Neural cell (in vitro differentiated cells): ENCODE measurements at regions not wholly inside any gene's neighbourhood (a gene's known extent, or its start where the extent isn't known, plus 50 kb on each side); places are given as distances from the start of the nearest gene placed in this dataset.

Experiments used
- H2AFZ ChIP-seq: fragments of 200-600, 300-800 bp; sonication (generic), shearing (Covaris generic); 2 replicates; pipeline ENCODE4 v1.6.0; 2014; ENCODE audit warnings: low read depth, mild to moderate bottlenecking, antibody characterized with exemption, low read length, moderate library complexity
- H3F3A ChIP-seq: fragments of 200-600 bp; shearing (Covaris generic); 2 replicates; pipeline ENCODE4 v1.6.1; 2016; ENCODE audit warnings: mild to moderate bottlenecking, moderate library complexity, mixed read lengths, antibody characterized with exemption, low read length; ENCODE audit not compliant: insufficient read depth, poor library complexity, severe bottlenecking
- H3K27ac ChIP-seq: fragments of 200-600, 300-800 bp; sonication (generic), shearing (Covaris generic); 2 replicates; pipeline ENCODE4 v1.5.1; 2014; ENCODE audit warnings: mild to moderate bottlenecking, low read length, moderate library complexity
- H3K27me3 ChIP-seq: fragments of 300-800, 200-600 bp; sonication (generic), shearing (Covaris generic); 2 replicates; pipeline ENCODE4 v1.6.0; 2014; ENCODE audit warnings: mild to moderate bottlenecking, low read depth, low read length, moderate library complexity; ENCODE audit not compliant: insufficient read depth
- H3K36me3 ChIP-seq: fragments of 300-800, 200-600 bp; sonication (generic), shearing (Covaris generic); 2 replicates; pipeline ENCODE4 v1.5.1; 2014; ENCODE audit warnings: mild to moderate bottlenecking, antibody characterized with exemption, low read length, moderate library complexity; ENCODE audit not compliant: insufficient read depth
- H3K4me2 ChIP-seq: fragments of 300-800, 200-600 bp; sonication (generic), shearing (Covaris generic); 2 replicates; pipeline ENCODE4 v1.6.0; 2014; ENCODE audit warnings: mild to moderate bottlenecking, low read length
- H3K4me3 ChIP-seq: fragments of 300-800, 200-600 bp; sonication (generic), shearing (Covaris generic); 2 replicates; pipeline ENCODE4 v1.5.1; 2014; ENCODE audit warnings: mild to moderate bottlenecking, low read length, moderate library complexity
- H3K79me2 ChIP-seq: fragments of 200-600 bp; shearing (Covaris generic); replicated peaks from 2 replicates; pipeline ENCODE4 v1.6.0; 2014; ENCODE audit warnings: mild to moderate bottlenecking, low read length, moderate library complexity; ENCODE audit not compliant: insufficient read depth
- H3K9ac ChIP-seq: fragments of 300-800, 200-600 bp; sonication (generic), shearing (Covaris generic); 2 replicates; pipeline ENCODE4 v1.6.1; 2016; ENCODE audit warnings: mild to moderate bottlenecking, low read length, mixed read lengths
- H3K9me2 ChIP-seq: fragments of 200-600 bp; shearing (Covaris generic); 2 replicates; pipeline ENCODE4 v1.6.1; 2016; ENCODE audit warnings: mild to moderate bottlenecking, low read length, mixed read lengths; ENCODE audit not compliant: insufficient read depth
- H3K9me3 ChIP-seq: fragments of 200-600, 300-800 bp; sonication (generic), shearing (Covaris generic); 2 replicates; pipeline ENCODE4 v1.6.1; 2016; ENCODE audit warnings: mild to moderate bottlenecking, mixed run types, low read length, moderate library complexity, mixed read lengths
- H4K20me1 ChIP-seq: fragments of 200-600 bp; shearing (Covaris generic); 2 replicates; pipeline ENCODE4 v1.6.1; 2016; ENCODE audit warnings: mild to moderate bottlenecking, mixed run types; ENCODE audit not compliant: insufficient read depth
- CTCF ChIP-seq: fragments of 450-650 bp; IDR thresholded peaks from 2 replicates; pipeline ENCODE4 v1.5.1; 2014; ENCODE audit warnings: antibody characterized with exemption, mild to moderate bottlenecking, moderate library complexity; ENCODE audit not compliant: poor library complexity, severe bottlenecking
- EP300 ChIP-seq: fragments of 450-650 bp; conservative IDR thresholded peaks from 2 replicates; pipeline ENCODE4 v1.6.1; 2014; ENCODE audit warnings: antibody characterized with exemption, mild to moderate bottlenecking, moderate library complexity; ENCODE audit not compliant: poor library complexity, severe bottlenecking
- EZH2 ChIP-seq: fragments of 200-600, 300-800 bp; shearing (Covaris generic), sonication (generic); IDR thresholded peaks from 2 replicates; pipeline ENCODE4 v1.6.1; 2014; ENCODE audit warnings: antibody characterized with exemption, low read length, borderline replicate concordance, mild to moderate bottlenecking; ENCODE audit not compliant: insufficient read depth, poor library complexity, severe bottlenecking
- MXI1 ChIP-seq: fragments of 450-650 bp; conservative IDR thresholded peaks from 2 replicates; pipeline ENCODE4 v1.6.1; 2014; ENCODE audit warnings: antibody characterized with exemption, mild to moderate bottlenecking; ENCODE audit not compliant: poor library complexity, severe bottlenecking
- POLR2AphosphoS5 ChIP-seq: IDR thresholded peaks from 2 replicates; pipeline ENCODE4 v1.6.1; 2012
- RAD21 ChIP-seq: fragments of 450-650 bp; conservative IDR thresholded peaks from 2 replicates; pipeline ENCODE4 v1.6.1; 2014; ENCODE audit warnings: antibody characterized with exemption, mild to moderate bottlenecking, moderate library complexity
- SMC3 ChIP-seq: fragments of 450-650 bp; conservative IDR thresholded peaks from 2 replicates; pipeline ENCODE4 v1.6.1; 2014; ENCODE audit warnings: antibody characterized with exemption, mild to moderate bottlenecking, moderate library complexity; ENCODE audit not compliant: poor library complexity
- TAF1 ChIP-seq: IDR thresholded peaks from 2 replicates; pipeline ENCODE4 v1.6.1; 2012; ENCODE audit warnings: low read depth
- TF ChIP-seq, protein P1 (sequence below): IDR thresholded peaks from 2 replicates; pipeline ENCODE4 v1.6.1; 2012; ENCODE audit warnings: borderline replicate concordance

DNA sequence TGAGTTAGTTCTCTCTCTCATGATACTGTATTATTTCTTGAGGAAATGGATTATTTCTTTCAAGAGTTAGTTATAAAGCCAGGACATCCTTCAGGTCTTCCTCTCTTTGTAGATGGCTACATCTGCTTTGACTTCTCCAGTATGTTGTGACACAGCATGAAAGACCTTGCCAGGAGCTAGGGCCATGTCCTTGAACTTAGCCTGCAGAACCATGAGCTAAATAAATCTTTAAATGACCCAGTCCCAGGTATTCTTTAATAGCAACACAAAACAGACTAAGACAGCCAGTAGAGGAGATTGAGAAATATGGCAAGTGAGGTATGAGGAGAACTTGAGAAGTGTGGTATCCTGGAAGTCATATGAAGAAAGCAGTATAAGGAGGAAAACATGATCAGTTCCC is 214.9 kb upstream of the PPP1R3A start:
- Histone ChIP-seq H3K9me3 (no peaks in the 10 kb centered on the region), H3K27ac (no peak overlapping the region), H3K4me3 (no peak overlapping the region), H3K4me2 (no peak overlapping the region), H3K79me2 (no peaks in the 10 kb centered on the region), H4K20me1 (no peaks in the 10 kb centered on the region), H3K9me2 (no peaks in the 10 kb centered on the region), H3F3A (no peaks in the 10 kb centered on the region), H3K27me3 (no peaks in the 10 kb centered on the region), H2AFZ (no peak overlapping the region), H3K9ac (no peak overlapping the region), H3K36me3 (no peaks in the 10 kb centered on the region)
- TF ChIP-seq TAF1 (no peak), SMC3 (no peak), EZH2 (no peak), MXI1 (no peak), CTCF (no peak), RAD21 (no peak), EP300 (no peak), POLR2AphosphoS5 (no peak)
- TF ChIP-seq, protein P1, sequence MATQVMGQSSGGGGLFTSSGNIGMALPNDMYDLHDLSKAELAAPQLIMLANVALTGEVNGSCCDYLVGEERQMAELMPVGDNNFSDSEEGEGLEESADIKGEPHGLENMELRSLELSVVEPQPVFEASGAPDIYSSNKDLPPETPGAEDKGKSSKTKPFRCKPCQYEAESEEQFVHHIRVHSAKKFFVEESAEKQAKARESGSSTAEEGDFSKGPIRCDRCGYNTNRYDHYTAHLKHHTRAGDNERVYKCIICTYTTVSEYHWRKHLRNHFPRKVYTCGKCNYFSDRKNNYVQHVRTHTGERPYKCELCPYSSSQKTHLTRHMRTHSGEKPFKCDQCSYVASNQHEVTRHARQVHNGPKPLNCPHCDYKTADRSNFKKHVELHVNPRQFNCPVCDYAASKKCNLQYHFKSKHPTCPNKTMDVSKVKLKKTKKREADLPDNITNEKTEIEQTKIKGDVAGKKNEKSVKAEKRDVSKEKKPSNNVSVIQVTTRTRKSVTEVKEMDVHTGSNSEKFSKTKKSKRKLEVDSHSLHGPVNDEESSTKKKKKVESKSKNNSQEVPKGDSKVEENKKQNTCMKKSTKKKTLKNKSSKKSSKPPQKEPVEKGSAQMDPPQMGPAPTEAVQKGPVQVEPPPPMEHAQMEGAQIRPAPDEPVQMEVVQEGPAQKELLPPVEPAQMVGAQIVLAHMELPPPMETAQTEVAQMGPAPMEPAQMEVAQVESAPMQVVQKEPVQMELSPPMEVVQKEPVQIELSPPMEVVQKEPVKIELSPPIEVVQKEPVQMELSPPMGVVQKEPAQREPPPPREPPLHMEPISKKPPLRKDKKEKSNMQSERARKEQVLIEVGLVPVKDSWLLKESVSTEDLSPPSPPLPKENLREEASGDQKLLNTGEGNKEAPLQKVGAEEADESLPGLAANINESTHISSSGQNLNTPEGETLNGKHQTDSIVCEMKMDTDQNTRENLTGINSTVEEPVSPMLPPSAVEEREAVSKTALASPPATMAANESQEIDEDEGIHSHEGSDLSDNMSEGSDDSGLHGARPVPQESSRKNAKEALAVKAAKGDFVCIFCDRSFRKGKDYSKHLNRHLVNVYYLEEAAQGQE, result no peak

- Histone ChIP-seq H3K9me2 (no peaks in the 10 kb centered on the region), H3K27ac (no peak overlapping the region), H3K36me3 (no peaks in the 10 kb centered on the region), H4K20me1 (no peaks in the 10 kb centered on the region), H3K9ac (no peak overlapping the region), H3K79me2 (no peaks in the 10 kb centered on the region), H3K27me3 (no peaks in the 10 kb centered on the region), H3F3A (no peaks in the 10 kb centered on the region), H3K9me3 (no peaks in the 10 kb centered on the region), H2AFZ (no peak overlapping the region), H3K4me2 (no peak overlapping the region), H3K4me3 (no peak overlapping the region)
- TF ChIP-seq POLR2AphosphoS5 (peak; percentile 71), TAF1 (no peak), RAD21 (no peak), MXI1 (no peak), CTCF (no peak), EP300 (peak; percentile 79), SMC3 (no peak)
- TF ChIP-seq, protein P1, result no peak
Measured at GRCh38 chr7:114130866-114131265, 212.1 kb upstream of the PPP1R3A start.
